Caco-2 (cell line): ENCODE measurements at regions not wholly inside any gene's neighbourhood (a gene's known extent, or its start where the extent isn't known, plus 50 kb on each side); places are given as distances from the start of the nearest gene placed in this dataset.

Source experiments
- BruUV-seq: library from RNA; stranded (reverse); fragments of 400-500 nt; replicated peaks from 2 replicates; lab custom pipeline; 2021; lab: Mats Ljungman, UMichigan
- CTCF ChIA-PET: fragments of 300-600 bp; sonication (Branson Sonifier 250); formaldehyde crosslinking; loops from one replicate; lab custom pipeline; 2022; ENCODE audit warnings: antibody characterized with exemption; lab: Charles Lee
- POLR2A ChIA-PET: fragments of 300-600 bp; sonication (Branson Sonifier 250); formaldehyde crosslinking; loops from one replicate; lab custom pipeline; 2022; ENCODE audit warnings: antibody characterized with exemption; lab: Charles Lee
- DNase-seq, 2 experiments: peaks; one replicate each; pipeline versions ENCODE4 v3.0.0 to v3.0.0-alpha.2; 2020 to 2022
- H3K27me3 ChIP-seq: replicated peaks from 2 replicates; pipeline ENCODE4 v1.6.0; 2011; ENCODE audit warnings: low read length; ENCODE audit not compliant: control insufficient read depth, insufficient read depth
- H3K36me3 ChIP-seq: 2 replicates; pipeline ENCODE4 v1.5.1; 2011; ENCODE audit warnings: low read length; ENCODE audit not compliant: control insufficient read depth, insufficient read depth
- H3K4me1 ChIP-seq: fragments of 250-450 bp; sonication (Bioruptor Pico); 2 replicates; pipeline ENCODE4 v1.5.1; 2020; ENCODE audit warnings: mild to moderate bottlenecking
- H3K4me3 ChIP-seq: 2 replicates; pipeline ENCODE4 v1.5.1; 2011; ENCODE audit warnings: low read depth, mild to moderate bottlenecking, control low read depth, low read length
- H3K9me3 ChIP-seq: fragments of 250-450 bp; sonication (Bioruptor Pico); 2 replicates; pipeline ENCODE4 v1.5.1; 2020; ENCODE audit warnings: mild to moderate bottlenecking, moderate library complexity
- H3K27ac Mint-ChIP-seq: one replicate; pipeline ENCODE4 v1.8.0; 2022; ENCODE audit warnings: mixed read lengths; ENCODE audit not compliant: unreplicated experiment
- H3K27me3 Mint-ChIP-seq: one replicate; pipeline ENCODE4 v1.8.0; 2022; ENCODE audit warnings: mixed read lengths; ENCODE audit not compliant: insufficient read depth, unreplicated experiment
- H3K36me3 Mint-ChIP-seq: one replicate; pipeline ENCODE4 v1.8.0; 2022; ENCODE audit warnings: mild to moderate bottlenecking, mixed read lengths; ENCODE audit not compliant: insufficient read depth, unreplicated experiment
- H3K4me1 Mint-ChIP-seq: one replicate; pipeline ENCODE4 v1.8.0; 2022; ENCODE audit warnings: low read depth, mixed read lengths; ENCODE audit not compliant: unreplicated experiment
- H3K4me3 Mint-ChIP-seq: one replicate; pipeline ENCODE4 v1.8.0; 2022; ENCODE audit warnings: mild to moderate bottlenecking, moderate library complexity, mixed read lengths; ENCODE audit not compliant: unreplicated experiment
- H3K9me3 Mint-ChIP-seq: one replicate; pipeline ENCODE4 v1.8.0; 2022; ENCODE audit warnings: mixed read lengths; ENCODE audit not compliant: unreplicated experiment
- CTCF ChIP-seq, 2 experiments: fragments of 200-600 bp in 1 of 2; IDR thresholded peaks; 1 replicate in 1 of 2; 2 replicates in 1 of 2; pipeline versions ENCODE4 v1.5.1 to v1.8.0; 2011 to 2022; ENCODE audit warnings: antibody characterized with exemption in 1 of 2, control low read depth in 1 of 2, inconsistent platforms in 1 of 2, low read depth in 1 of 2, low read length in 1 of 2, mild to moderate bottlenecking in 1 of 2, moderate library complexity in 1 of 2; ENCODE audit not compliant: insufficient read depth in 1 of 2, severe bottlenecking in 1 of 2, unreplicated experiment in 1 of 2
- intact Hi-C: fragments of 100-400 bp; cut with micrococcal nuclease; formaldehyde crosslinking; loops from one replicate; pipeline ENCODE4 v1.10.0; 2022; ENCODE audit not compliant: unreplicated experiment

DNA sequence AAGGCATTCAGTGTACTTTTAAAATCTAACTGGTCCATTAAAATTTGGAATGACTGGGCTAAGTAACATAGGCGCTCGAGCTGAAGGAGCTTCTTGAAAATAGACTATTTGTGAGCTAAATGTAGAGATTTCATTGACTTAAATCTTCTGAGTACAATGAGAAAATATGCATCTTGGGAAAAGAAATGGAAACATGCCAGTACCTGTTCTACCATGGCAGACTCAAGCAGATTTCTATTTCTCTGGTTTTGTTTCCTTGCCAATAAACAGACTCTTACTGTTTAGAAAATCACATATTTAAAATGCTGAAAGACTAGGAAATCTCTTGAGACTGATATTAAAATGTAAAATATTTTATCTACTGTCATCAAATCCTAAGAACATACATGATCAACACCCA lies 678.1 kb downstream of the FAT4 start:
- no peak overlapping the region for H3K27ac Mint-ChIP-seq
- H3K9me3 ChIP-seq, result no peaks in the 10 kb centered on the region
- H3K4me1 Mint-ChIP-seq, result no peaks in the 10 kb centered on the region
- H3K36me3 ChIP-seq, result no peaks in the 10 kb centered on the region
- CTCF ChIA-PET, result no interaction called here
- H3K27me3 Mint-ChIP-seq, result no peaks in the 10 kb centered on the region
- no peaks in the 10 kb centered on the region for H3K27me3 ChIP-seq
- no peak for TF ChIP-seq CTCF (IDR thresholded peaks at IDR 0.05; ENCODE audit: insufficient read depth in 1 of 2, low read depth in 1 of 2, low read length in 1 of 2, severe bottlenecking in 1 of 2, unreplicated experiment in 1 of 2)
- BruUV-seq, result no TSS peak
- H3K36me3 Mint-ChIP-seq, result no peaks in the 10 kb centered on the region
- H3K4me3 Mint-ChIP-seq, result no peak overlapping the region
- POLR2A ChIA-PET, result no interaction called here
- no peak for DNase-seq
- H3K4me1 ChIP-seq, result no peaks in the 10 kb centered on the region
- no peak overlapping the region for H3K4me3 ChIP-seq
- intact Hi-C loops, result no loop called here
- no peaks in the 10 kb centered on the region for H3K9me3 Mint-ChIP-seq

DNA sequence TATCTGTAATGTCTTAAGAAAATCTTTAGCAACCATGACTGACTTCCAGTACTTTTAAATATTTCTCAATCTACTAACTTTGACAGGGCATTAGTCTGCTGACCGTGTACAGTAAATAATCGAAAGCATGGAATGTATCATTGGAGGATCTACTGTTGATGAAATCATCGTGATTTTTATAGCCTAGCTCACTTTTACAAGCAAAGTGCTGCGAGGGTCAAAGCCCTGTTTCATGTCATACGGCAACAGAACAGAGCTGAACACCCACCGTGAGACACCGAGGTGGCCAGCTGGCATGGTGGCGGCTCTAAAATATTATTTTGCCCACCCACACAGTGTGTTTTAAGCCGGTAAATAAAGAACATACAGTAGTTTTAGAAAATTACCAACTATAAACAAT lies 679.3 kb downstream of the FAT4 start:
- Mint-ChIP-seq H3K9me3 (no peaks in the 10 kb centered on the region), H3K27me3 (no peaks in the 10 kb centered on the region), H3K4me3 (no peak overlapping the region), H3K4me1 (no peaks in the 10 kb centered on the region), H3K36me3 (no peaks in the 10 kb centered on the region), H3K27ac (no peak overlapping the region)
- no peak for DNase-seq
- Histone ChIP-seq H3K4me1 (no peaks in the 10 kb centered on the region), H3K9me3 (no peaks in the 10 kb centered on the region), H3K27me3 (no peaks in the 10 kb centered on the region), H3K4me3 (no peak overlapping the region), H3K36me3 (no peaks in the 10 kb centered on the region)
- BruUV-seq, result no TSS peak
- no peak for TF ChIP-seq CTCF (IDR thresholded peaks at IDR 0.05; ENCODE audit: insufficient read depth in 1 of 2, low read depth in 1 of 2, low read length in 1 of 2, severe bottlenecking in 1 of 2, unreplicated experiment in 1 of 2)
- intact Hi-C loops, result no loop called here
- ChIA-PET POLR2A (no interaction called here), CTCF (no interaction called here)

DNA sequence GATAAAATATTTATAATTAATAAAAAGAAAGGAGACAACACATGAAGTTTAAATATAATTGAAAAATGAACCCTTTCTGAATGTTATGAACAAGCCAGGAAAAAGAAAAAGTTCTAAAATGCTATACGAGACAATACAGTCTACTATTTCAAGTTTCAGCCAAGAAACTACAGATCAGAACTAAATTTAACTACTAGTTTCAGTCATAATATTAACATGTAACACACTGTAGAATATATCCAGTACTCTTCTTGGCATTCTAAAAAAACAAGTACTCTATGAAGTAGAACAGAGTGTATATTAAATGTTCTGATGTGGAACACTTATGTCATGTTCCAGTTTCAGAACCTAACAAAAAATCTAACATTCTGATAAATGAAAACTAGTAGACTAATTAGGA lies 679.7 kb downstream of the FAT4 start:
- ChIA-PET CTCF (no interaction called here), POLR2A (no interaction called here)
- H3K27ac Mint-ChIP-seq, result no peak overlapping the region
- no peak overlapping the region for H3K4me3 ChIP-seq
- no peaks in the 10 kb centered on the region for H3K36me3 Mint-ChIP-seq
- no peaks in the 10 kb centered on the region for H3K4me1 Mint-ChIP-seq
- no peak for DNase-seq
- intact Hi-C loops, result no loop called here
- H3K27me3 ChIP-seq, result no peaks in the 10 kb centered on the region
- H3K36me3 ChIP-seq, result no peaks in the 10 kb centered on the region
- no TSS peak for BruUV-seq
- H3K4me1 ChIP-seq, result no peaks in the 10 kb centered on the region
- no peaks in the 10 kb centered on the region for H3K9me3 Mint-ChIP-seq
- no peaks in the 10 kb centered on the region for H3K9me3 ChIP-seq
- H3K4me3 Mint-ChIP-seq, result no peak overlapping the region
- H3K27me3 Mint-ChIP-seq, result no peaks in the 10 kb centered on the region
- no peak for TF ChIP-seq CTCF (IDR thresholded peaks at IDR 0.05; ENCODE audit: insufficient read depth in 1 of 2, low read depth in 1 of 2, low read length in 1 of 2, severe bottlenecking in 1 of 2, unreplicated experiment in 1 of 2)
